ENCODE measurements at regions not wholly inside any gene's neighbourhood (a gene's known extent, or its start where the extent isn't known, plus 50 kb on each side); places are given as distances from the start of the nearest gene placed in this dataset.

GRCh38 chr13:111515635-111516034 lies 195.2 kb downstream of the TEX29 start:
- TF ChIP-seq, protein P1, sequence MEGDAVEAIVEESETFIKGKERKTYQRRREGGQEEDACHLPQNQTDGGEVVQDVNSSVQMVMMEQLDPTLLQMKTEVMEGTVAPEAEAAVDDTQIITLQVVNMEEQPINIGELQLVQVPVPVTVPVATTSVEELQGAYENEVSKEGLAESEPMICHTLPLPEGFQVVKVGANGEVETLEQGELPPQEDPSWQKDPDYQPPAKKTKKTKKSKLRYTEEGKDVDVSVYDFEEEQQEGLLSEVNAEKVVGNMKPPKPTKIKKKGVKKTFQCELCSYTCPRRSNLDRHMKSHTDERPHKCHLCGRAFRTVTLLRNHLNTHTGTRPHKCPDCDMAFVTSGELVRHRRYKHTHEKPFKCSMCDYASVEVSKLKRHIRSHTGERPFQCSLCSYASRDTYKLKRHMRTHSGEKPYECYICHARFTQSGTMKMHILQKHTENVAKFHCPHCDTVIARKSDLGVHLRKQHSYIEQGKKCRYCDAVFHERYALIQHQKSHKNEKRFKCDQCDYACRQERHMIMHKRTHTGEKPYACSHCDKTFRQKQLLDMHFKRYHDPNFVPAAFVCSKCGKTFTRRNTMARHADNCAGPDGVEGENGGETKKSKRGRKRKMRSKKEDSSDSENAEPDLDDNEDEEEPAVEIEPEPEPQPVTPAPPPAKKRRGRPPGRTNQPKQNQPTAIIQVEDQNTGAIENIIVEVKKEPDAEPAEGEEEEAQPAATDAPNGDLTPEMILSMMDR (IDR thresholded peaks at IDR 0.05): no peak
- TF ChIP-seq POLR2A (IDR thresholded peaks at IDR 0.05): no peak

Data from uterus (tissue), 2 donors.